Lung (tissue), 11 donors: ENCODE measurements at regions not wholly inside any gene's neighbourhood (a gene's known extent, or its start where the extent isn't known, plus 50 kb on each side); places are given as distances from the start of the nearest gene placed in this dataset.

Experiments
- ATAC-seq: fragments of 200-7000 bp; cut with Tn5 transposase; one replicate; pipeline ENCODE4 v1.9.1; 2020; ENCODE audit warnings: moderate number of reproducible peaks; ENCODE audit not compliant: insufficient read depth, low FRiP score
- DNase-seq, 3 donors: peaks; one replicate each; pipeline ENCODE4 v3.0.0-alpha.2; 2013 to 2017
- H3K27ac ChIP-seq, 2 donors: one replicate each; pipeline ENCODE4 v1.5.1; 2013; ENCODE audit warnings: mild to moderate bottlenecking in 2 of 2, moderate library complexity in 2 of 2, control low read depth in 1 of 2, inconsistent platforms in 1 of 2, low read depth in 1 of 2, low read length in 1 of 2
- H3K27me3 ChIP-seq, 3 donors: one replicate each; pipeline ENCODE4 v1.5.1; 2013; ENCODE audit warnings: low read length in 2 of 3; ENCODE audit not compliant: control insufficient read depth in 3 of 3, insufficient read depth in 3 of 3
- H3K36me3 ChIP-seq, 4 donors: one replicate each; pipeline ENCODE4 v1.5.1; 2013; ENCODE audit warnings: low read length in 4 of 4, mild to moderate bottlenecking in 1 of 4, moderate library complexity in 1 of 4; ENCODE audit not compliant: control insufficient read depth in 4 of 4, insufficient read depth in 4 of 4
- H3K4me1 ChIP-seq, 5 donors: one replicate each; pipeline ENCODE4 v1.5.1; 2013; ENCODE audit warnings: low read length in 5 of 5, mild to moderate bottlenecking in 2 of 5, moderate library complexity in 1 of 5; ENCODE audit not compliant: control insufficient read depth in 5 of 5, insufficient read depth in 5 of 5
- H3K4me3 ChIP-seq: one replicate; pipeline ENCODE4 v1.5.1; 2013; ENCODE audit warnings: mild to moderate bottlenecking, control low read depth, moderate library complexity
- H3K9ac ChIP-seq, 2 donors: one replicate each; pipeline ENCODE4 v1.5.1; 2013; ENCODE audit warnings: low read length in 2 of 2, control low read depth in 1 of 2; ENCODE audit not compliant: insufficient read depth in 1 of 2
- H3K9me3 ChIP-seq, 4 donors: one replicate each; pipeline ENCODE4 v1.5.1; 2013; ENCODE audit warnings: low read length in 3 of 4, mild to moderate bottlenecking in 1 of 4, moderate library complexity in 1 of 4; ENCODE audit not compliant: control insufficient read depth in 4 of 4, insufficient read depth in 3 of 4
- WGBS, 2 donors: extraction: QIAGEN DNeasy Blood & Tissue Kit; methylation state at CpG; one replicate each; pipeline ENCODE4 v1.1.7; 2013; 5-methylcytosine and 5-hydroxymethylcytosine counted together
- TF ChIP-seq, protein P1 (sequence below): IDR thresholded peaks from 2 replicates; pipeline ENCODE4 v1.5.1; 2012; ENCODE audit warnings: mild to moderate bottlenecking; ENCODE audit errors: control extremely low read depth, extremely low read depth
- donor health status: control.
- donor health status: control.
- donor health status: Bipolar disorder and iron deficiency.
- donor health status: healthy.
- donor health status: DM: yes; HTN: yes; CAD: no.

DNA sequence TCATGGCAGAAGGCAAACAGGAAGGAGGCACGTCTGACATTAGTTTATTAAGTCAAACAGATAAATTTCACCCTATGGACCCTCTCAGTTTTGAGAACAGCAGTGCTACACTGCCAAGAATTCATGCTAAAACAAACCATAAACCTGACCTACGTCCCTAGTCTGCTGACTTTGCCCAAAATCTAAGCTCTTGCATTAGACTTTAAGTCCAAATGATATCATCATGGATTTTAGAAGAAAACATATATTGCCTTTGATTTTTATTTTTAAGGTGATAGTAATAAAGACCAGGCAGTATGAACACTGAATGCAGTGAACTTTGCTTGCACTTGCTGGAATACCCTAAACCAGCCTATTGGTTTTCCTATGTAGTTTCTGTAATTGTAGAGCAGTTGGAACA lies 79.6 kb upstream of the GADL1 start:
- Histone ChIP-seq H3K36me3 (no peaks in the 10 kb centered on the region), H3K27ac (no peak overlapping the region), H3K4me3 (no peak overlapping the region), H3K9me3 (no peaks in the 10 kb centered on the region), H3K27me3 (no peaks in the 10 kb centered on the region), H3K9ac (no peak overlapping the region), H3K4me1 (peaks cover 0 to 9% (median 0%) of the 10 kb centered on the region in 5 donors)
- no peak for DNase-seq
- TF ChIP-seq, protein P1, sequence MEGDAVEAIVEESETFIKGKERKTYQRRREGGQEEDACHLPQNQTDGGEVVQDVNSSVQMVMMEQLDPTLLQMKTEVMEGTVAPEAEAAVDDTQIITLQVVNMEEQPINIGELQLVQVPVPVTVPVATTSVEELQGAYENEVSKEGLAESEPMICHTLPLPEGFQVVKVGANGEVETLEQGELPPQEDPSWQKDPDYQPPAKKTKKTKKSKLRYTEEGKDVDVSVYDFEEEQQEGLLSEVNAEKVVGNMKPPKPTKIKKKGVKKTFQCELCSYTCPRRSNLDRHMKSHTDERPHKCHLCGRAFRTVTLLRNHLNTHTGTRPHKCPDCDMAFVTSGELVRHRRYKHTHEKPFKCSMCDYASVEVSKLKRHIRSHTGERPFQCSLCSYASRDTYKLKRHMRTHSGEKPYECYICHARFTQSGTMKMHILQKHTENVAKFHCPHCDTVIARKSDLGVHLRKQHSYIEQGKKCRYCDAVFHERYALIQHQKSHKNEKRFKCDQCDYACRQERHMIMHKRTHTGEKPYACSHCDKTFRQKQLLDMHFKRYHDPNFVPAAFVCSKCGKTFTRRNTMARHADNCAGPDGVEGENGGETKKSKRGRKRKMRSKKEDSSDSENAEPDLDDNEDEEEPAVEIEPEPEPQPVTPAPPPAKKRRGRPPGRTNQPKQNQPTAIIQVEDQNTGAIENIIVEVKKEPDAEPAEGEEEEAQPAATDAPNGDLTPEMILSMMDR = no peak
- ATAC-seq = no peak
- WGBS, 2 donors = 76 to 87% methylated on average over 2 of the region's 2 CpGs

DNA sequence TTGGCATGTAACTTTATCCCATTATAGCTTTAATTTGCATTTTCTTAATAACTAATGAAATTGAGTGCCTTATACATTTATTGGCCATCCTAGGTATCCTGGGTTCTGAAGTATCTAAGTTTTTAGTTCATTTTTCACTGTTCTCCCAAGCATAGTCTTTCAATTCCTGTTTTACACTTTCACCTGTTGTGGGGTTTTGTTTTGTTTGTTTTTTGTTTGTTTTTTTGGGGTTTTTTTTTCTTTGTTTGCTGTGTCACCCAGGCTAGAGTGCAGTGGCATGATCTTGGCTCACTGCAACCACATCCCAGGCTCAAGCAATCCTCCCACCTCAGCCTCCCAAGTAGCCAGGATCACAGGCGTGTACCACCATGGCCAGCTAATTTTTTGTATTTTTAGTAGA lies 83.1 kb upstream of the GADL1 start:
- H3K9ac ChIP-seq = no peak overlapping the region
- peaks cover 0 to 9% (median 0%) of the 10 kb centered on the region in 5 donors for H3K4me1 ChIP-seq
- DNase-seq (no peak), ATAC-seq (no peak)
- H3K9me3 ChIP-seq = no peaks in the 10 kb centered on the region
- H3K36me3 ChIP-seq = no peaks in the 10 kb centered on the region
- no peak overlapping the region for H3K4me3 ChIP-seq
- 96 to 100% methylated on average over 1 of the region's 1 CpG for whole genome bisulfite sequencing, 2 donors
- TF ChIP-seq, protein P1 = no peak
- no peak overlapping the region for H3K27ac ChIP-seq
- no peaks in the 10 kb centered on the region for H3K27me3 ChIP-seq

DNA sequence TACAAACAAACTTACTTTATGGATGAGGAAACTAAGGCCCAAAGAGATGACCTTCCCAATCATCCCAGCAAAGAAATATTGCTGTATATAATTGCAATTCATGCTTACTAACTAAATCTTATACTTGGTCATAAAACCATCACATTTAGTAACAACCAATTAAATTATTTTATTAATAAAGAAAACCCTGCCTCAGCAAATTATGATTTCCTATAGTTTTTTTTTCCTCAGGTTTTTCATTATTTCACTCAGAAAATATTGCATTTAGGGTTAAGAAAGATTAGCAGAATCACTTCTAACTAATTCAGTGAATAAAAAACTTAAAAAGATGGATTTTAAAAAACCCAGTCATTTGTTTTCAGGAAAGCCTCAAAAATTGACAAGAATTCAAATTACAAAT lies 86.5 kb upstream of the GADL1 start:
- DNase-seq (no peak), ATAC-seq (no peak)
- Histone ChIP-seq H3K9me3 (no peaks in the 10 kb centered on the region), H3K4me1 (peaks cover 0 to 11% (median 0%) of the 10 kb centered on the region in 5 donors), H3K4me3 (no peak overlapping the region), H3K27me3 (no peaks in the 10 kb centered on the region), H3K36me3 (no peaks in the 10 kb centered on the region), H3K9ac (no peak overlapping the region), H3K27ac (no peak overlapping the region)
- TF ChIP-seq, protein P1 = no peak

DNA sequence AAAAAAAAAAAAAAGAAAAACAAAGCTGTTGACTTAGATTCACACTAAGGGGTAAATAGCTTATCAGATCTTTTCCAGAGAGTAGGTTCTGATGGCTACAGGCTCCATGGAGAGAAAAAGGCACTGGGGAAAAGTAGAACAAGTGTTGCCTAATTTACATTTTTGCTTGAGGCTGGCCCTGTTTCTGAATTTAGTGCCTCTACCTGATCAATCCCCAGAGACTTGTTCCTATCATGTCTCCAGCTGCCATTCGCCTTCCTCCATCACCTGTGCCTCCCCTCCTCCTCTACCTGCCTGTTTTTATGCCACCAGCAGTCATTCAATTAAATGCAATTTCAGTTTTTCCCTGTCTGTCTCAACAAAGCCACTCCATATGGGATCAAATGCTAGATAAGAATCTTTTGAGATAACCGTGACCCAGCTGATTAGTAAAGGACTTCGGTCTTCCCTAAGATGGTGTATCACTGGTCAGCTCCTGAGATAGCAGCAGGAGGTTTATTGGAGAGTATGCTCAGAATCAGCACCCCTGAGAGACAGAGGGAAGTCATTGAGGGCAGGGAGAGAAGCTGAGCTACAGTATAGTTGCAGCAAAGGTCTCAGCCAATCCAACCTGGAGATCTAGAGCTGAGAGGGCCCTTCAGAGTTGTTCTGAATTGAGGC lies 88.1 kb upstream of the GADL1 start:
- no peak overlapping the region for H3K27ac ChIP-seq
- DNase-seq (no peak), ATAC-seq (no peak)
- H3K4me3 ChIP-seq = no peak overlapping the region
- H3K27me3 ChIP-seq = no peaks in the 10 kb centered on the region
- 91 to 92% methylated on average over 3 of the region's 3 CpGs for WGBS, 2 donors
- H3K36me3 ChIP-seq = no peaks in the 10 kb centered on the region
- TF ChIP-seq, protein P1 = no peak
- no peaks in the 10 kb centered on the region for H3K9me3 ChIP-seq
- H3K4me1 ChIP-seq = peaks cover 0 to 11% (median 0%) of the 10 kb centered on the region in 5 donors
- no peak overlapping the region for H3K9ac ChIP-seq
